ENCODE measurements at regions not wholly inside any gene's neighbourhood (a gene's known extent, or its start where the extent isn't known, plus 50 kb on each side); places are given as distances from the start of the nearest gene placed in this dataset.
A peak's percentile ranks its signal among the peaks of the same experiment; 100 is the strongest.

DNA sequence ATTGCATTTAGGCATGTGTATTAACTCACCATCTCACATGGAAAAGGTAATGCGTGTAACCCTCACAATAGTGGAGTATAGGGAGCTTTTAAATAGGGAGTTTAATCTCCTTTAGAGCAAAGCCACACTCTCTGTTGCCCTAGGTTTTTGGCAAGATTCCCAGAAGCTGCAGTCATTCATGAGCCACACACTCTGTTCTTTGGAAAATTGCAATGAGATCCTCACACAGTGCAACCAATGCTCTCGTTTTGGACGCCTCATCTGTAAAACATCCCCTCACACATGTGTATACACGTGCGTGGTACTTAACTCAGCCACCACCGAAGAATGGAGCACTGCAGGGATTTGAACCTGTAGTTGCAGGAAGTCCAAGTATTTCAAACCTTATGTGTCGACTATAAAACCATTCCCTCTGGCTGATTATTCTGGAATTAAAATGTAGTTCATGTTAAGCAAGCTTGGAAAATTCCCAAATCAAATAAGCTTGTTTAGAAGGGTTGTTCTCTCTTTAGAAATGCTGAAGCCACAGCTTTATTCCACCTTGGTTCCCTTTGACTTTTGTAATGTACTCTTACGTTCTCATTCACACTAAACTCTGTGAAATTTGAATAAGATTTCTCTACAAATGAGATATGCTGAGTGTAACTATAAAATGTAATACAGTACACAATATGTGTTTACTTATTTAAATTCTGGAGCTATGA, 489.8 kb upstream of the MANEA start:
- Mint-ChIP-seq H3K4me3 (no peak overlapping the region), H3K4me1 (no peaks in the 10 kb centered on the region), H3K9me3 (no peaks in the 10 kb centered on the region), H3K27me3 (ENCODE audit: low read depth, poor library complexity) (no peaks in the 10 kb centered on the region), H3K27ac (no peak overlapping the region), H3K36me3 (ENCODE audit: low read depth) (no peaks in the 10 kb centered on the region)
- no peak for DNase-seq
- TF ChIP-seq, protein P1, sequence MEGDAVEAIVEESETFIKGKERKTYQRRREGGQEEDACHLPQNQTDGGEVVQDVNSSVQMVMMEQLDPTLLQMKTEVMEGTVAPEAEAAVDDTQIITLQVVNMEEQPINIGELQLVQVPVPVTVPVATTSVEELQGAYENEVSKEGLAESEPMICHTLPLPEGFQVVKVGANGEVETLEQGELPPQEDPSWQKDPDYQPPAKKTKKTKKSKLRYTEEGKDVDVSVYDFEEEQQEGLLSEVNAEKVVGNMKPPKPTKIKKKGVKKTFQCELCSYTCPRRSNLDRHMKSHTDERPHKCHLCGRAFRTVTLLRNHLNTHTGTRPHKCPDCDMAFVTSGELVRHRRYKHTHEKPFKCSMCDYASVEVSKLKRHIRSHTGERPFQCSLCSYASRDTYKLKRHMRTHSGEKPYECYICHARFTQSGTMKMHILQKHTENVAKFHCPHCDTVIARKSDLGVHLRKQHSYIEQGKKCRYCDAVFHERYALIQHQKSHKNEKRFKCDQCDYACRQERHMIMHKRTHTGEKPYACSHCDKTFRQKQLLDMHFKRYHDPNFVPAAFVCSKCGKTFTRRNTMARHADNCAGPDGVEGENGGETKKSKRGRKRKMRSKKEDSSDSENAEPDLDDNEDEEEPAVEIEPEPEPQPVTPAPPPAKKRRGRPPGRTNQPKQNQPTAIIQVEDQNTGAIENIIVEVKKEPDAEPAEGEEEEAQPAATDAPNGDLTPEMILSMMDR (IDR thresholded peaks at IDR 0.05), result no peak

DNA sequence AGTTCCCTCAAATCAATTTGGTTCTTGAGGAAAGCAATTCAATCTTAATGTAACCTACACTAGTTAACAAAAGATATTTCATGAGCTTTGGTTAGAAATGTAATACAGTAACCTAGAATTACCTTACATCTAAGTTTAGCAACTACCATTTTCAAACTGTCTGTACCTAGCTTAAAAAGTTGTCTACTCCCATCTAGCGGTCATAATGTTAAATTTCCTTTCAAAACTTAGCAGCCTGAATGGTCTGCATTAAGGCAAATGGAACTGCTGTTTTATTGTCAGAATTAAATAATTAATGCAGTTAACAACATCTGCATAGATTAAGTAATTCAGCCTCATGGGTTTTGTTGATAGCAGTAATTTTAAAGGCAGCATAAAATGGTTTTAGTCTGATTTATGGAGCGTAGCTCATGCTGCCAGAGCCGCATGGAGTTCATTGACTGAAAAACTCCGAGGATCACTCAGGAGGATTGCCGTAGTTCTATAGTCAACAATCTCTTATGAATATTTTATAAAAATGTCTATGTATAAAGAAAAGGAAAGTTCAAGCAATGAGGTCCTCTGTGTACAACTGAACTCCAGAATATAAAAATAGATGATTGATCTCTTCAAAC, 485.4 kb upstream of the MANEA start:
- Mint-ChIP-seq H3K27me3 (ENCODE audit: low read depth, poor library complexity) (no peaks in the 10 kb centered on the region), H3K27ac (no peak overlapping the region), H3K36me3 (ENCODE audit: low read depth) (no peaks in the 10 kb centered on the region), H3K4me1 (no peaks in the 10 kb centered on the region), H3K4me3 (no peak overlapping the region), H3K9me3 (no peaks in the 10 kb centered on the region)
- TF ChIP-seq, protein P1 (IDR thresholded peaks at IDR 0.05), result peak; percentile 64
- DNase-seq, result no peak

DNA sequence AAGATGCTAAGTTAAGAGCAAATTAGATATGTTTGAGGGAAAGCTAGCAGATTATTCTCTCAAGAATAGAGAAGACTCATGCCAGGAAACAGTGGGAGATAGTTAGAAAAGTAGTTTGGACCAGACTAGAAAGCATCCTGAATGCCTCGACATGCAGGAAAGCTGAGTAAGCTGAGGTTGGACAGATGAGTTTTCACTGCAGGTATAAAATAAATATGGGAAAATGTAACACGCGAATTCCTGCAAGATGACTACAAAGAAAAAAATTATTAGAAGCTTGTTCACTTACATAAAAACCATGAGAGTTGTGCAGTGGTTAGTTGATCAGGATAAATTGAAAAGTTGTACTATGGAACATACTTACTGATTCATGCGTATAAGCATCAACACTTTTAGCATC, 484.2 kb upstream of the MANEA start:
- no peaks in the 10 kb centered on the region for H3K36me3 Mint-ChIP-seq (ENCODE audit: low read depth)
- H3K4me1 Mint-ChIP-seq, result no peaks in the 10 kb centered on the region
- no peak for DNase-seq
- H3K27ac Mint-ChIP-seq, result no peak overlapping the region
- TF ChIP-seq, protein P1 (IDR thresholded peaks at IDR 0.05), result no peak
- H3K9me3 Mint-ChIP-seq, result no peaks in the 10 kb centered on the region
- H3K4me3 Mint-ChIP-seq, result no peak overlapping the region
- H3K27me3 Mint-ChIP-seq (ENCODE audit: low read depth, poor library complexity), result no peaks in the 10 kb centered on the region

DNA sequence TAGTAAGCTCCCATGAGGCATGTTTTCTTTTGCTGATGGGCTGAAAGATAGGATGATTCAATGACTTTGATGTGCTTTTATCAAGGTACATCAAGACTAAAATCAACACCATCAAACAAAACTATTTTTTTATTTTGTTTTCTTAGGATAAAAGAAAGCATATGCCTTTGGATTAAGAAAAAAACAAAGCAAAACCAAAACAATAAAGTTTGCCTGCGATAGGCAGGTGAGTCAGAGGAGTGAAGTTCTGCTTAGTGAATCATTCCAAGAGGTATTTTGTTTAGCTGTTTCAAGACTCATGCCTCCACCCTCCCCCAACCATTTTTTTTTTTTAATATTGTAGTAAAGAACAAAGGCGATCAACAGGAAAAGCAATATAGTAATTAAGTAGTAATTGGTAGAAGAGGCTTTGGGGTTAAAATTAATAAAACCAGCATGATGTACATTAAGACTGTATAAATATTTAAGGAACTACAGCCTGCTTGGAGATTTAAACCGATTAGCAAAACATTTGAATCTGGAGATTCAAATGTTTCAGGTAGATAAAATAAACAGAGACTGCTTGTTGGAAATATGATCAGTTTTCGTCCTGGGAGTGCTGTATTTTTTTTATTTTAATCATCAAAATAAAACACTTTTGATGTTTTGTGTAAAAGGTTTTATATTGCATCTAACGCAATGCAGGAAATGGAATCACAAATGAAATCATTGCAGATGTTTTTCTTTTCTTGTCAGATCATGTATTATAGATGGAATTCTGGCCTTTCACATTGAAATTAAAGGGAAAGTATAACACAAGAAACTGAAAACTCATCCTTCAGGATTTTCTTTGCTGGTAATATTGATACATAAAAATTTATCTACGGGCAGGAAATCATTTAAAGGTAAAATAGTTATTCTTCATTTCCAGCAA, 482.3 kb upstream of the MANEA start:
- TF ChIP-seq, protein P1 (IDR thresholded peaks at IDR 0.05), result no peak
- H3K27me3 Mint-ChIP-seq (ENCODE audit: low read depth, poor library complexity), result no peaks in the 10 kb centered on the region
- H3K36me3 Mint-ChIP-seq (ENCODE audit: low read depth), result no peaks in the 10 kb centered on the region
- no peak overlapping the region for H3K27ac Mint-ChIP-seq
- no peak overlapping the region for H3K4me3 Mint-ChIP-seq
- H3K4me1 Mint-ChIP-seq, result no peaks in the 10 kb centered on the region
- no peaks in the 10 kb centered on the region for H3K9me3 Mint-ChIP-seq
- DNase-seq, result no peak

DNA sequence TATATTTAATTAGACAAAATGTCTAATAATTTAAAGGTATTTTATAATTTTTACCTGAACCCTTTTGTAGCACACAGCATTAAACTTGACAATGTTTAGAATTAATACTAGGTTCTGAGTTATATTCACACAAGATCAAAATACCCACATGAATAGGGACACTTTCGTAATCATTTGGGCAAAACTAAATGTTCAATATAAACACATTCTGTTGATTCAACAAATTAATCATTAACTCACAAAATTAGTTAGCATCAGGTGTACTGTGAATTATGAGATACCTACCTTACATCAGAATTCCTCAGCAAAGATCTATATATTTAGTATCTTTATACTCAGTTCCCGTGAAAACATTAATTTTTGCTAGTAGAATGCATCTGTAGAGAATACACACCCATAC, 481.5 kb upstream of the MANEA start:
- Mint-ChIP-seq H3K4me3 (no peak overlapping the region), H3K27me3 (ENCODE audit: low read depth, poor library complexity) (no peaks in the 10 kb centered on the region), H3K9me3 (no peaks in the 10 kb centered on the region), H3K27ac (no peak overlapping the region), H3K36me3 (ENCODE audit: low read depth) (no peaks in the 10 kb centered on the region), H3K4me1 (no peaks in the 10 kb centered on the region)
- TF ChIP-seq, protein P1 (IDR thresholded peaks at IDR 0.05), result no peak
- no peak for DNase-seq
